GM12864 (cell line): ENCODE measurements at regions not wholly inside any gene's neighbourhood (a gene's known extent, or its start where the extent isn't known, plus 50 kb on each side); places are given as distances from the start of the nearest gene placed in this dataset.

ENCODE experiments used
- DNase-seq: peaks from one replicate; pipeline ENCODE4 v3.0.0-alpha.2; 2011; ENCODE audit warnings: low read depth
- H3K4me3 ChIP-seq: 2 replicates; pipeline ENCODE4 v1.5.1; 2011; ENCODE audit warnings: mild to moderate bottlenecking, low read depth, low read length, control low read depth
- TF ChIP-seq, protein P1 (sequence below): IDR thresholded peaks from 2 replicates; pipeline ENCODE4 v1.5.1; 2011; ENCODE audit warnings: low read depth, mild to moderate bottlenecking, moderate library complexity, low read length, control low read depth, inconsistent platforms; ENCODE audit errors: missing control alignments

DNA sequence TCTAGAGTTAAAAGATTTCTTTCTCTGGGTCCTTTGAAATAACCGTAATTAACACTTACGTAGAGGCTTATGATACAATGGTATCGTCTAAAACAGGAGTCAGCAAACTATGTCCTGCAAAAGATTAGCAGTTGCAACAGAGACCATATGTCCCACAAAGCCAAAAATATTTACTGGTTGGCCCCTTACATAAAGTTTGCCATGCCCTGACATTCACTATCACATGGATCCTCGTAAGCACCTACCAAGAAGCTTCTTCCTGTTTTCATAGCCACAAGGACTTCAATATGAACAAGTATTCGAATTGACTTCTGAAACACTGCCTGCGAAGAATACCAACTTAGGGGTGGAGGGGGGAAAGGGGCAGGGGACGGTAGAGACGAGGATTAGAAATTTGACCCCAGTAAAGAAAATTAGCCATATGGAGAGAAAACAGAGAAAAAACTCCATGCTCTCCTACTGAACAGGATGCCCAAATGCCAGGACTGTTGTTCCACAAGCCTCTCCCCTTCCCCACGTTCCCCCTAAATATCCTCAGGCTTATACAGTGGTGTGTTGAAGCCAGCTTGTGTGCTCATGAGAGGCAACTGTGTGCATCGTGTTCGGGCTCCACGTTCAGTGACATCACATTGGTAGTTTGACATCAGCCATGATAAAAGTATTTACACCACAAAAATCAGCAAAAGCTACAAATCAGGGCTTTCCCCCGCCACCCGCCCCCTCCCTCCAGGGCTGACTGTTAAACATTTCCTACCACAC, 144.1 kb upstream of the HES1 start:
- DNase-seq, result no peak
- TF ChIP-seq, protein P1, sequence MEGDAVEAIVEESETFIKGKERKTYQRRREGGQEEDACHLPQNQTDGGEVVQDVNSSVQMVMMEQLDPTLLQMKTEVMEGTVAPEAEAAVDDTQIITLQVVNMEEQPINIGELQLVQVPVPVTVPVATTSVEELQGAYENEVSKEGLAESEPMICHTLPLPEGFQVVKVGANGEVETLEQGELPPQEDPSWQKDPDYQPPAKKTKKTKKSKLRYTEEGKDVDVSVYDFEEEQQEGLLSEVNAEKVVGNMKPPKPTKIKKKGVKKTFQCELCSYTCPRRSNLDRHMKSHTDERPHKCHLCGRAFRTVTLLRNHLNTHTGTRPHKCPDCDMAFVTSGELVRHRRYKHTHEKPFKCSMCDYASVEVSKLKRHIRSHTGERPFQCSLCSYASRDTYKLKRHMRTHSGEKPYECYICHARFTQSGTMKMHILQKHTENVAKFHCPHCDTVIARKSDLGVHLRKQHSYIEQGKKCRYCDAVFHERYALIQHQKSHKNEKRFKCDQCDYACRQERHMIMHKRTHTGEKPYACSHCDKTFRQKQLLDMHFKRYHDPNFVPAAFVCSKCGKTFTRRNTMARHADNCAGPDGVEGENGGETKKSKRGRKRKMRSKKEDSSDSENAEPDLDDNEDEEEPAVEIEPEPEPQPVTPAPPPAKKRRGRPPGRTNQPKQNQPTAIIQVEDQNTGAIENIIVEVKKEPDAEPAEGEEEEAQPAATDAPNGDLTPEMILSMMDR, result no peak
- H3K4me3 ChIP-seq, result no peak overlapping the region

DNA sequence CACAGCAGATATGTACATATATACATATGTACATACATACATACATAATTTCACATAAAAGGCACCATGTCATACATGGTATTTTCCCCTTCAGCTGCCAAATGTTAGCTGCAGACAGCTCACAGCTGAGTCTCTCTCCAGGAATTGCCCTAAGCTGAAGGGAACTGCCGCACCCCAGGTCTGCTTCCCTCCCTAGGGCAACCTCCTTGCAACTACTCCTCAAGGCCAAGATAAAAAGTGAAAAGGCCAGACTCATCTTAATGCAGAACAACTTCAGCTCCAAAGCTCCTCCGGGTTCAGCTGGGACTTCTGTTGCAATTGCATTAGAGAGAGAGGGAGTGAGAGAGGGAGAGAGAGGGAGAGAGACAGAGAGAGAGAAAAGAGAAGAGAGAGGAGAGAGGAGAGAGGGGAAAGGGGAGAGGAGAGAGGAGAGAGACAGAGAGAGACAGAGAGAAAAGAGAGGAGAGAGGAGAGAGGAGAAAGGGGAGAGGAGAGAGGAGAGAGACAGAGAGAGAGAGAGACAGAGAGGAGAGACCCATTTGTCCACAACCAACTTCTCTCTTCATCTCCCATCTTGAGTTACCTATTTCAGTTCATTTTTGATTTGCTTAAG, 143.4 kb upstream of the HES1 start:
- TF ChIP-seq, protein P1, result no peak
- no peak for DNase-seq
- no peak overlapping the region for H3K4me3 ChIP-seq

DNA sequence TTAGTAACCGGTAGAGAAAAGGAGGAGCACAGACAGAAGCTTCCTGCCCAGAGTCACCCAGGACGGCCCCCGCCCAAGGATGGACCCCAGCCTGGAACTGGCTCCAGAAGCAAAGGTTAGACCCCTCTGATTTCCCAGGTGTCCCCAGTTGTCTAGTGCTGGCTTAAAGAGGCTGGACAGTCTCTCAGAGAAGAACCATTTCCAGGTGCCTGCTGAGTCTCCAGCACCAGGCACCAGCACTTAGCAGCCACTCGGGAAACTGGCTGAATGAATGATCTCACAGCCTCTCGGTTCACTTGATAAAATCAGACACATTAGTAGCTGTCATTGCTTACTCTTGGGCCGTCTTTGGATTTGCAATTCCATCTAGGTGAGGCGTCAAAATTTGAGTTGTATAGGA, 139.7 kb upstream of the HES1 start:
- TF ChIP-seq, protein P1, result no peak
- no peak for DNase-seq
- no peak overlapping the region for H3K4me3 ChIP-seq

DNA sequence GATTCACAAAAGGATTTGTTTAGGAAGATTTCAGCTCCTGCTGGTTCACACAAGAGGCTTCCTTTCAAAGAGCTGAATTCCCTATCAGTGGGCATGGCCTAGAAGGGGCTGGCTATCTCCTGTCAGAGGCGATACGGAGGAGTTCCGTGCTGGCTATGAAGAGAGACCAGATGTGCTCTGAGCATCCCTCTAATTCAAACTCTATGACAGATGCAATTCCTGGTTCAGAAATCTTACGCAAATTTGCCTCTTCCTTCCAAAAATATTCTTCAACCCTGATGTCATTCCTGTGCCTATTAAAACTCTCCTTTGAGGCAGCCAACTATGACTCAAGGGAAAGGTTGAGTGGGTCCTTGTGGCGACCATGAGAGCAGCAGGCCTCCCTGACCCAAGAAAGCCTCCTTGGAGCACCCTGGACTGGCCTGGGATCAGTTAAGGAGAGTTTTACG, 139.3 kb upstream of the HES1 start:
- TF ChIP-seq, protein P1, result no peak
- no peak for DNase-seq
- H3K4me3 ChIP-seq, result no peak overlapping the region

DNA sequence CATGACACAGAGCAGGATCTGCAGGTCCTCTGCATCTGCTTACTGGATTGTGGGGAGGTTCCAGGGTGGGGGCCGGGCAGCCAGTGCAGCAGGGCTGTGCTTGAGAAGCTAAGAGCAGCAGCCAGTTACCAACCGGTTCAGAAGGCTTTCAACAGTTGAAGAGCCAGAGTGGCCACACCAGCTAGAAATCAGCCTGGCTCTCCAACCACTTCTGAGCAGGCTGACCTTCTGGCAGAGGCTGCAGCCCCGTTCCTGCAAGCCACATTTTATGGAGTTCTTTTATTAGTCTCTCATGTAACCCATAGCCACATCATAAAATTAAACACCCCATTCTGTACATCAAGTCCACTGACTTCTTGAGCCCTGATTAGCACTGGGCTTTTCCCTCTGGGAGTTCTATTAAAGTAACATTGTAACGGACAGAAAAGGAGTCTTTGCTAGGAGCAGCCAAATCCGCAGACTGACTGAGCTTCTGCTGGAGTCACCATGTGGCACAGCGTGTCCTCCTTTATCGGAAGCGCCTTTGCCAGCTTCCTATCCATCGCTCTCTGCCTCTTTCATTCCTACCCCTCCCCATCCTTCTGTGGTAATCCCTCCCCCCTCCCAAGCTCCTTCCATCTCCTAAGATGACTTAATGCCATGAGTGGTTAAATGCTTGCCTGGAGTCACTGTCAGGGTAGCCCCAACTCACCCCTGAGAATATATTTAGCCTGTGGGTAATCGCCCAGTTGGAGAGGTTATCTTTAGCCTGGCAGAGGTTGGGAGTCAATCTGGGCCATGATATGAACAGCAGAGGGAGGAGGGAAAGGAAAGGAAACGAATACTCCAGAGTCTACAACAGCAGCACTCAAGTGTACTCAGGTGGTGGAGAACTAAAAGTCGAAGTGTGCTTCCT, 138.5 kb upstream of the HES1 start:
- TF ChIP-seq, protein P1, result no peak
- DNase-seq, result no peak
- H3K4me3 ChIP-seq, result no peak overlapping the region

DNA sequence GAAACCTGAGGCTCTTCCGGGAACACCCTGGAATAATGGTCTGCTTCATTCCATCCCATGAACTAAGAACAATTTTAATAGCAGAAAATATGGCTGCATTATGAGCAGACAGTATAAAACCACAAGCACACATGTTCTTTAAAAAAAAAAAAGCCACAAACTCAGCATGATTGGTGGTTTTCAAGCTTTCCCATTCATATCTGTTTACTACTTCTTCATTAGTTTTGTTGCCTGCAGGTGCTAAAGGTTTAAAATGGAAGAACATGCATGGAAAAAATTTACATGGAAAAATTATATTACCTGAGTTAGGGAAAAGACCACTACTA, 137.9 kb upstream of the HES1 start:
- H3K4me3 ChIP-seq, result no peak overlapping the region
- DNase-seq, result no peak
- TF ChIP-seq, protein P1, result no peak
